B cell (primary cell): ENCODE measurements at regions not wholly inside any gene's neighbourhood (a gene's known extent, or its start where the extent isn't known, plus 50 kb on each side); places are given as distances from the start of the nearest gene placed in this dataset.

Experiments
- ATAC-seq: fragments of 200-7000 bp; cut with Tn5 transposase; one replicate; pipeline ENCODE4 v1.10.0; 2021; ENCODE audit warnings: low read depth, mild to moderate bottlenecking, moderate number of reproducible peaks, moderate library complexity
- CTCF ChIA-PET: fragments of 350-600 bp; sonication (Branson Sonifier 250); formaldehyde crosslinking; loops from one replicate; lab custom pipeline; 2021; ENCODE audit warnings: antibody characterized with exemption, inconsistent platforms; lab: Charles Lee
- POLR2A ChIA-PET: fragments of 350-600 bp; sonication (Branson Sonifier 250); formaldehyde crosslinking; loops from one replicate; lab custom pipeline; 2021; ENCODE audit warnings: antibody characterized with exemption; lab: Charles Lee
- DNase-seq: peaks from one replicate; pipeline ENCODE4 v3.0.0; 2013
- H2AFZ ChIP-seq: 2 replicates; pipeline ENCODE4 v1.6.1; 2012; ENCODE audit warnings: mild to moderate bottlenecking, low read depth, low read length; ENCODE audit not compliant: insufficient read depth, poor library complexity, severe bottlenecking
- H3K27ac ChIP-seq, 2 donors: 1 replicate in 1 of 2; 2 replicates in 1 of 2; pipeline ENCODE4 v1.5.1; 2012 to 2013; ENCODE audit warnings: low read length in 2 of 2, mild to moderate bottlenecking in 2 of 2, moderate library complexity in 1 of 2
- H3K27me3 ChIP-seq, 4 experiments: fragments of 200-600 bp in 1 of 4; sonication (generic) in 1 of 4; replicated peaks in 1 of 4; 1 replicate in 2 of 4; 2 replicates in 2 of 4; pipeline versions ENCODE4 v1.6.1 to v1.7.0; 2013 to 2016; ENCODE audit warnings: low read length in 3 of 4, mild to moderate bottlenecking in 2 of 4, mixed read lengths in 1 of 4, moderate library complexity in 1 of 4; ENCODE audit not compliant: insufficient read depth in 4 of 4, control insufficient read depth in 3 of 4; ENCODE audit errors: control extremely low read depth in 1 of 4
- H3K36me3 ChIP-seq, 2 experiments: replicated peaks in 1 of 2; 1 replicate in 1 of 2; 2 replicates in 1 of 2; pipeline versions ENCODE4 v1.6.1 to v1.7.1; 2013; ENCODE audit warnings: low read length in 1 of 2; ENCODE audit not compliant: insufficient read depth in 2 of 2, control insufficient read depth in 1 of 2; ENCODE audit errors: control extremely low read depth in 1 of 2, extremely low read depth in 1 of 2
- H3K4me1 ChIP-seq, 2 donors: fragments of 200-600 bp in 1 of 2; sonication (generic) in 1 of 2; 1 replicate in 1 of 2; 2 replicates in 1 of 2; pipeline versions ENCODE4 v1.5.1 to v1.6.1; 2013 to 2017; ENCODE audit warnings: low read length in 2 of 2; ENCODE audit not compliant: control insufficient read depth in 2 of 2, insufficient read depth in 2 of 2
- H3K4me2 ChIP-seq: replicated peaks from 2 replicates; pipeline ENCODE3; 2012; ENCODE audit warnings: mild to moderate bottlenecking, low read depth, low read length; ENCODE audit not compliant: poor library complexity, severe bottlenecking
- H3K4me3 ChIP-seq, 5 experiments: fragments of 200-600 bp in 1 of 5; sonication (generic) in 1 of 5; 1 replicate in 3 of 5; 2 replicates in 2 of 5; pipeline versions ENCODE4 v1.5.1 to v1.7.0; 2011 to 2016; ENCODE audit warnings: low read length in 4 of 5, mild to moderate bottlenecking in 4 of 5, low read depth in 2 of 5, control low read depth in 1 of 5, moderate library complexity in 1 of 5; ENCODE audit not compliant: insufficient read depth in 1 of 5; ENCODE audit errors: control extremely low read depth in 1 of 5, extremely low read depth in 1 of 5
- H3K79me2 ChIP-seq: fragments of 200-600 bp; sonication (generic); one replicate; pipeline ENCODE4 v1.6.0; 2016; ENCODE audit warnings: low read length; ENCODE audit not compliant: control insufficient read depth, insufficient read depth
- H3K9ac ChIP-seq: fragments of 200-600 bp; sonication (generic); 2 replicates; pipeline ENCODE4 v1.6.1; 2017; ENCODE audit warnings: mild to moderate bottlenecking, low read length, moderate library complexity
- H3K9me3 ChIP-seq, 3 donors: one replicate each; pipeline versions ENCODE4 v1.6.1 to v1.7.1; 2013; ENCODE audit warnings: low read length in 2 of 3; ENCODE audit not compliant: control insufficient read depth in 2 of 3, insufficient read depth in 1 of 3; ENCODE audit errors: control extremely low read depth in 1 of 3
- H4K20me1 ChIP-seq: 2 replicates; pipeline ENCODE4 v1.6.0; 2012; ENCODE audit warnings: mild to moderate bottlenecking, low read length; ENCODE audit not compliant: insufficient read depth, control insufficient read depth, poor library complexity, severe bottlenecking
- H3K27ac Mint-ChIP-seq: one replicate; pipeline ENCODE4 v1.8.0; 2021; ENCODE audit warnings: mixed read lengths
- H3K27me3 Mint-ChIP-seq: one replicate; pipeline ENCODE4 v1.8.0; 2021; ENCODE audit warnings: mixed read lengths
- H3K4me1 Mint-ChIP-seq: one replicate; pipeline ENCODE4 v1.8.0; 2021; ENCODE audit warnings: mixed read lengths
- H3K4me3 Mint-ChIP-seq: one replicate; pipeline ENCODE4 v1.8.0; 2021; ENCODE audit warnings: mixed read lengths
- H3K9me3 Mint-ChIP-seq: one replicate; pipeline ENCODE4 v1.8.0; 2022; ENCODE audit warnings: mixed read lengths; ENCODE audit not compliant: insufficient read depth
- CTCF ChIP-seq: fragments of 200-600 bp; IDR thresholded peaks from one replicate; pipeline ENCODE4 v1.8.0; 2022; ENCODE audit warnings: antibody characterized with exemption, mild to moderate bottlenecking
- EZH2 ChIP-seq: IDR thresholded peaks from 2 replicates; pipeline ENCODE4 v1.6.1; 2012; ENCODE audit warnings: borderline replicate concordance, low read depth, mild to moderate bottlenecking, moderate library complexity, low read length; ENCODE audit not compliant: insufficient read depth, poor library complexity, severe bottlenecking
- WGBS: methylation state at CpG from one replicate; pipeline ENCODE4 v1.1.5; 2013; ENCODE audit warnings: missing lambda C conversion rate; ENCODE audit not compliant: insufficient coverage; 5-methylcytosine and 5-hydroxymethylcytosine counted together
- intact Hi-C: fragments of 100-400 bp; cut with micrococcal nuclease; formaldehyde crosslinking; loops from one replicate; pipeline ENCODE4 v1.10.0; 2022

- ChIA-PET POLR2A (no interaction called here), CTCF (no interaction called here)
- intact Hi-C loops = no loop called here
- TF ChIP-seq CTCF (no peak), EZH2 (no peak)
- Histone ChIP-seq H3K4me2 (no peak overlapping the region), H3K36me3 (no peaks in the 10 kb centered on the region), H3K9ac (no peak overlapping the region), H3K79me2 (no peaks in the 10 kb centered on the region), H4K20me1 (no peaks in the 10 kb centered on the region), H3K27ac (no peak overlapping the region), H3K4me1 (no peaks in the 10 kb centered on the region), H3K9me3 (peaks cover 0 to 12% (median 0%) of the 10 kb centered on the region in 3 donors), H2AFZ (no peak overlapping the region), H3K4me3 (no peak overlapping the region), H3K27me3 (no peaks in the 10 kb centered on the region)
- no peaks in the 10 kb centered on the region for H3K4me1 Mint-ChIP-seq
- DNase-seq (no peak), ATAC-seq (no peak)
- no peaks in the 10 kb centered on the region for H3K27me3 Mint-ChIP-seq
- H3K27ac Mint-ChIP-seq = no peak overlapping the region
- H3K4me3 Mint-ChIP-seq = no peak overlapping the region
- WGBS = 94% methylated on average over 52 of the region's 52 CpGs
- H3K9me3 Mint-ChIP-seq = no peaks in the 10 kb centered on the region
Observed at GRCh38 chr7:10779465-10780399, 193.9 kb upstream of the PHF14 start.

- CTCF ChIA-PET = no interaction called here
Observed at GRCh38 chr7:10780400-10780747, 193.3 kb upstream of the PHF14 start.

More at GRCh38 chr7:10780400-10780747, 193.3 kb upstream of the PHF14 start:
- DNase-seq = no peak
- POLR2A ChIA-PET = no interaction called here
- Mint-ChIP-seq H3K4me3 (no peak overlapping the region), H3K27me3 (no peaks in the 10 kb centered on the region), H3K9me3 (no peaks in the 10 kb centered on the region), H3K4me1 (no peaks in the 10 kb centered on the region), H3K27ac (no peak overlapping the region)
- Histone ChIP-seq H3K79me2 (no peaks in the 10 kb centered on the region), H3K27me3 (no peaks in the 10 kb centered on the region), H3K9me3 (peaks cover 0 to 12% (median 0%) of the 10 kb centered on the region in 3 donors), H2AFZ (no peak overlapping the region), H3K9ac (no peak overlapping the region), H3K36me3 (no peaks in the 10 kb centered on the region), H3K27ac (no peak overlapping the region), H4K20me1 (no peaks in the 10 kb centered on the region), H3K4me1 (no peaks in the 10 kb centered on the region), H3K4me3 (no peak overlapping the region), H3K4me2 (no peak overlapping the region)
- TF ChIP-seq EZH2 (no peak), CTCF (no peak)
- intact Hi-C loops = no loop called here
- ATAC-seq = no peak
- WGBS = 88% methylated on average over 2 of the region's 7 CpGs
